GM21360 (cell line): ENCODE measurements at regions not wholly inside any gene's neighbourhood (a gene's known extent, or its start where the extent isn't known, plus 50 kb on each side); places are given as distances from the start of the nearest gene placed in this dataset.
"Not testable (repeated sequence)": the region's sequence is repeated elsewhere in the genome, so short reads cannot be mapped to it uniquely, and the experiment has no call there.

Experiments
- ATAC-seq: cut with Tn5 transposase; IDR thresholded peaks from one replicate; pipeline ENCODE4 v1.9.1; 2021; ENCODE audit warnings: mild to moderate bottlenecking, moderate library complexity; ENCODE audit not compliant: unreplicated experiment

- ATAC-seq = no peak
These were observed 395.4 kb downstream of the ZNF804A start for GRCh38 chr2:184993746-184994145.

- no peak for ATAC-seq
These were observed 408.2 kb downstream of the ZNF804A start for GRCh38 chr2:185006481-185006880.

- no peak for ATAC-seq
These were observed 414.3 kb downstream of the ZNF804A start for GRCh38 chr2:185012643-185013042.

GRCh38 chr2:185014076-185014475, 415.7 kb downstream of the ZNF804A start:
- no peak for ATAC-seq

GRCh38 chr2:185025891-185026290, 427.6 kb downstream of the ZNF804A start:
- not testable (repeated sequence) for ATAC-seq

- no peak for ATAC-seq
These were observed 437.6 kb downstream of the ZNF804A start for GRCh38 chr2:185035906-185036305.

GRCh38 chr2:185044323-185044874, 446.1 kb downstream of the ZNF804A start:
- ATAC-seq = no peak

GRCh38 chr2:185050804-185051203, 452.5 kb downstream of the ZNF804A start:
- ATAC-seq = no peak

- no peak for ATAC-seq
These were observed 465.4 kb downstream of the ZNF804A start for GRCh38 chr2:185063761-185064160.

GRCh38 chr2:185066128-185066527, 467.8 kb downstream of the ZNF804A start:
- ATAC-seq = no peak

- no peak for ATAC-seq
These were observed 470.8 kb downstream of the ZNF804A start for GRCh38 chr2:185069107-185069506.

- ATAC-seq = no peak
These were observed 475.8 kb downstream of the ZNF804A start for GRCh38 chr2:185074156-185074555.

GRCh38 chr2:185082749-185083148, 484.4 kb downstream of the ZNF804A start:
- ATAC-seq = no peak

GRCh38 chr2:185108588-185108987, 510.3 kb downstream of the ZNF804A start:
- no peak for ATAC-seq

GRCh38 chr2:185127412-185127811, 529.1 kb downstream of the ZNF804A start:
- ATAC-seq = no peak

- ATAC-seq = no peak
These were observed 530.0 kb downstream of the ZNF804A start for GRCh38 chr2:185128346-185128745.

- no peak for ATAC-seq
These were observed 530.7 kb downstream of the ZNF804A start for GRCh38 chr2:185128996-185129395.

- no peak for ATAC-seq
These were observed 532.4 kb downstream of the ZNF804A start for GRCh38 chr2:185130685-185131084.

GRCh38 chr2:185132501-185133041, 534.2 kb downstream of the ZNF804A start:
- ATAC-seq = no peak

GRCh38 chr2:185137700-185138099, 539.4 kb downstream of the ZNF804A start:
- no peak for ATAC-seq

GRCh38 chr2:185142677-185143076, 544.3 kb downstream of the ZNF804A start:
- ATAC-seq = no peak

GRCh38 chr2:185144159-185144919, 546.0 kb downstream of the ZNF804A start:
- no peak for ATAC-seq
